ENCODE measurements at regions not wholly inside any gene's neighbourhood (a gene's known extent, or its start where the extent isn't known, plus 50 kb on each side); places are given as distances from the start of the nearest gene placed in this dataset.

- DNase-seq: no peak
These were observed 139.6 kb upstream of the UNC5B start for GRCh38 chr10:71072823-71073210.

GRCh38 chr10:71073451-71074175 is 138.8 kb upstream of the UNC5B start:
- DNase-seq: no peak

- no peak for DNase-seq
These were observed 138.1 kb upstream of the UNC5B start for GRCh38 chr10:71074176-71074755.

- DNase-seq: no peak
These were observed 137.1 kb upstream of the UNC5B start for GRCh38 chr10:71075086-71075758.

- no peak for DNase-seq
These were observed 136.5 kb upstream of the UNC5B start for GRCh38 chr10:71075759-71076472.

- DNase-seq: no peak
These were observed 135.8 kb upstream of the UNC5B start for GRCh38 chr10:71076473-71077142.

- no peak for DNase-seq
These were observed 135.2 kb upstream of the UNC5B start for GRCh38 chr10:71077143-71077581.

GRCh38 chr10:71077796-71078453 is 134.4 kb upstream of the UNC5B start:
- DNase-seq: no peak

- DNase-seq: no peak
These were observed 133.8 kb upstream of the UNC5B start for GRCh38 chr10:71078454-71079145.

GRCh38 chr10:71079761-71080380 is 132.5 kb upstream of the UNC5B start:
- DNase-seq: no peak

- DNase-seq: no peak
These were observed 131.8 kb upstream of the UNC5B start for GRCh38 chr10:71080381-71081228.

- DNase-seq: no peak
These were observed 131.2 kb upstream of the UNC5B start for GRCh38 chr10:71081229-71081560.

GRCh38 chr10:71081912-71082311 is 130.5 kb upstream of the UNC5B start:
- DNase-seq: no peak

- no peak for DNase-seq
These were observed 129.2 kb upstream of the UNC5B start for GRCh38 chr10:71082960-71083715.

- no peak for DNase-seq
These were observed 128.7 kb upstream of the UNC5B start for GRCh38 chr10:71083716-71083975.

- no peak for DNase-seq
These were observed 128.1 kb upstream of the UNC5B start for GRCh38 chr10:71084061-71084817.

GRCh38 chr10:71084818-71085126 is 127.6 kb upstream of the UNC5B start:
- DNase-seq: no peak

- DNase-seq: no peak
These were observed 126.5 kb upstream of the UNC5B start for GRCh38 chr10:71085689-71086438.

Measured in SHP77 treated with DMSO at 0.1 percent for 48 hours (cell line).